ENCODE measurements at regions not wholly inside any gene's neighbourhood (a gene's known extent, or its start where the extent isn't known, plus 50 kb on each side); places are given as distances from the start of the nearest gene placed in this dataset.

DNA sequence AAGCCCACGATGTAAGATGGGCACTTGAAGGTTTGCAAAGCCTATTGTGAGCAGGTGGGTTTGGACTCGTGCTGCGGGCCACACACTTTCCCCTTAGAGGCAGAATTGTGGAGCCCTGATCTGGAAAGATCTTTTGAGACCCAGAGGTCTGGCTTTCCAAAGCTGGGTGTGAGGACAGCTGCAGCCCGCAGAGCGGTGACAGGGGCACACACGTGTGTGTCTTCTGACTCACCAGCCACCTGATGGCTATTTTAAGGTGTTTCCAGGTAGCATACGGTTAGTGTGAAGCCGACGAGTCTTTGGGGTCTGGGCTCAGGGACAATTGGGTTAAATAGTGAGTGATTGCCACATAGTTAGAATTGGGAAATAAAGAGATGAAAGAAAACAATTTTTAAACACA, 108.9 kb upstream of the GSE1 start:
- in situ Hi-C loops (cut with MboI; ENCODE audit: low sequenced_read_pairs in 4 of 4) (no loop called here), intact Hi-C loops (cut with DNase I; ENCODE audit: low total_unique reads) (no loop called here)
- Histone ChIP-seq H3K4me3 (no peak overlapping the region), H3K9me3 (no peaks in the 10 kb centered on the region), H3K4me1 (peaks cover 13 to 20% of the 10 kb centered on the region in 2 donors), H3K36me3 (no peaks in the 10 kb centered on the region), H3K27me3 (no peaks in the 10 kb centered on the region), H3K27ac (peak overlapping the region in 1 of 4 donors; percentile 2)
- DNase-seq (no peak), ATAC-seq (peak in 1 of 2 donors; percentile 45)
- TF ChIP-seq, protein P1, sequence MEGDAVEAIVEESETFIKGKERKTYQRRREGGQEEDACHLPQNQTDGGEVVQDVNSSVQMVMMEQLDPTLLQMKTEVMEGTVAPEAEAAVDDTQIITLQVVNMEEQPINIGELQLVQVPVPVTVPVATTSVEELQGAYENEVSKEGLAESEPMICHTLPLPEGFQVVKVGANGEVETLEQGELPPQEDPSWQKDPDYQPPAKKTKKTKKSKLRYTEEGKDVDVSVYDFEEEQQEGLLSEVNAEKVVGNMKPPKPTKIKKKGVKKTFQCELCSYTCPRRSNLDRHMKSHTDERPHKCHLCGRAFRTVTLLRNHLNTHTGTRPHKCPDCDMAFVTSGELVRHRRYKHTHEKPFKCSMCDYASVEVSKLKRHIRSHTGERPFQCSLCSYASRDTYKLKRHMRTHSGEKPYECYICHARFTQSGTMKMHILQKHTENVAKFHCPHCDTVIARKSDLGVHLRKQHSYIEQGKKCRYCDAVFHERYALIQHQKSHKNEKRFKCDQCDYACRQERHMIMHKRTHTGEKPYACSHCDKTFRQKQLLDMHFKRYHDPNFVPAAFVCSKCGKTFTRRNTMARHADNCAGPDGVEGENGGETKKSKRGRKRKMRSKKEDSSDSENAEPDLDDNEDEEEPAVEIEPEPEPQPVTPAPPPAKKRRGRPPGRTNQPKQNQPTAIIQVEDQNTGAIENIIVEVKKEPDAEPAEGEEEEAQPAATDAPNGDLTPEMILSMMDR (IDR thresholded peaks at IDR 0.05 in 4 of 5, conservative IDR thresholded peaks at IDR 0.05 in 1 of 5) = no peak
- no peak for TF ChIP-seq POLR2A (IDR thresholded peaks at IDR 0.05)

DNA sequence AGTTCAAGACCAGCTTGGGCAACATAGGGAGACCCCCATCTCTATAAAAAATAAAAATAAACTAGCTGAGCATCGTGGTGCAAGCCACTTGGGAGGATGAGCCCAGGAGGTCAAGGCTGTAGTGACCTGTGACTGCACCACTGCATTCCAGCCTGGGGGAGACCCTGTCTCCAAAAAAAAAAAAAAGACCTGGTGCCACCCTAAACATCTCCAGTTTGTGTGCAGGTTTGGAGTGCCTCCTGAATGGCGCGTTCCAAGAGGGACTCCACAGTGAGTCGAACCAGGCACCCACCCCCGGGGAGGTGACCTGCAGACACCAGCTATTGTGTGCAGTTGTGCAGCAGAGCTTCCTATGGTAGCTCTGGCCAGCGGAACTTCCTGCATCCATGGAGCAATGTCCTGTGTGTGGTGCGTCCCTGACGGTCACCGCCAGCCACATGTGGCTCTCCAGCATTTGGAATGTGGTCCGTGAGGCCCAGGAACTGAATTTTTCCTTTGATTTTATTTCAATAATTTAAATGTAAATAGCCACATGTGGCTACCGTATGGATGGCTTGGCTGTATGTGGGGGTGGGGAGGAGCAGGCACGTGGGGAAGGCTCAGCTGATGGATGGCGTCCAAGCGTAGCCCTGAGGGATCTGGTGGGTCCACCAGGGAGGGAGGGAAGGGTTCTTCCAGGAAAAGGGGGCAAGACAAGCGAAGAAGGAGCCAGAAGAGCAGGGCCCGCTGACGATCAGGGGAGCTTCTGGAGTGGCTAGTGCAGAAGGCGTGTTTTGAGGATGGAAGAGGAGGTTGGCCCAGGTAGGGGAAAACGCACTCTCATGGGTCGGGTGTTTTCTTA, 107.1 kb upstream of the GSE1 start:
- Histone ChIP-seq H3K27me3 (no peaks in the 10 kb centered on the region), H3K4me3 (no peak overlapping the region), H3K9me3 (no peaks in the 10 kb centered on the region), H3K36me3 (no peaks in the 10 kb centered on the region), H3K27ac (peak overlapping the region in 2 of 4 donors; percentile 12 to 13), H3K4me1 (peaks cover 13 to 20% of the 10 kb centered on the region in 2 donors)
- intact Hi-C loops (cut with DNase I; ENCODE audit: low total_unique reads) (no loop called here), in situ Hi-C loops (cut with MboI; ENCODE audit: low sequenced_read_pairs in 4 of 4) (no loop called here)
- TF ChIP-seq POLR2A (IDR thresholded peaks at IDR 0.05) = no peak
- TF ChIP-seq, protein P1 (IDR thresholded peaks at IDR 0.05 in 4 of 5, conservative IDR thresholded peaks at IDR 0.05 in 1 of 5) = no peak
- ATAC-seq = no peak
- no peak for DNase-seq

DNA sequence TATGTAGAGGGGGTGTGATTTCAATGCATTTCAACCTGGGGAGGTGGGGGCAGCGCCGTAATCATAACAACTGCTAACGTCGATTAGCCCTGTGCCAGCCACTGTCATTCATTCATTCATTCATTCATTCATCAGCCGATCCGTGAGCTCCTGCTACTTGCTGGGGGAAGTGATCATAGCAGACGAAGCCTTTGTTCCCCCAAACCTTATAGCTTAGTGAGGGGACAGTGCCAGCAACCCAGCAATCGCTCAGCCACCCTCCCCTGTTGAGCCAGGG, 106.5 kb upstream of the GSE1 start:
- Histone ChIP-seq H3K4me3 (no peak overlapping the region), H3K27ac (peak overlapping the region in 1 of 4 donors; percentile 37), H3K4me1 (peaks cover 13 to 20% of the 10 kb centered on the region in 2 donors), H3K27me3 (no peaks in the 10 kb centered on the region), H3K36me3 (no peaks in the 10 kb centered on the region), H3K9me3 (no peaks in the 10 kb centered on the region)
- intact Hi-C loops (cut with DNase I; ENCODE audit: low total_unique reads) (no loop called here), in situ Hi-C loops (cut with MboI; ENCODE audit: low sequenced_read_pairs in 4 of 4) (no loop called here)
- no peak for TF ChIP-seq POLR2A (IDR thresholded peaks at IDR 0.05)
- TF ChIP-seq, protein P1 (IDR thresholded peaks at IDR 0.05 in 4 of 5, conservative IDR thresholded peaks at IDR 0.05 in 1 of 5) = no peak
- DNase-seq (no peak), ATAC-seq (no peak)

DNA sequence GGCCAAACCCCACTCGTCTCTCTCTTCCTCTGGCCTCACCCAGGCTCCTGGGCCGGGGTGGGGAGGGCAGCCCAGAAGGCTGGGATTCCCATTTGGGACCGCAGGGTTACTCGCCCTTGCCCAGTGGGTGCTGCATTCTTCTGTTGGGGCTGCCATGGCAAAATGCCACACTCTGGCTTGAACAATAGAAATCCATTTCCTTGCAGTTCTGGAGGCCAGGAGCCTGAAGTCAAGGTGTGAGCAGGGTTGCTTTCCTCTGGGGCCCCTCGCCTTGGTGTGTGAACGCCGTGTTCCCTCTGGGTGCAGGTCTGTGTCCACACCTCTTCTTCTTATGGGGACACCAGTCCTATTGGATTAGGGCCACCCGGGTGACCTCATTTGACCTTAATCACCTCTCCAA, 105.8 kb upstream of the GSE1 start:
- Histone ChIP-seq H3K4me3 (no peak overlapping the region), H3K4me1 (peaks cover 13 to 20% of the 10 kb centered on the region in 2 donors), H3K27me3 (no peaks in the 10 kb centered on the region), H3K27ac (peak overlapping the region in 3 of 4 donors; percentile 18 to 37 (median 31)), H3K36me3 (no peaks in the 10 kb centered on the region), H3K9me3 (no peaks in the 10 kb centered on the region)
- no peak for DNase-seq
- intact Hi-C loops (cut with DNase I; ENCODE audit: low total_unique reads) = no loop called here
- in situ Hi-C loops (cut with MboI; ENCODE audit: low sequenced_read_pairs in 4 of 4) = no loop called here
- peak in 1 of 2 donors; percentile 20 for ATAC-seq
- TF ChIP-seq POLR2A (IDR thresholded peaks at IDR 0.05) = no peak
- TF ChIP-seq, protein P1 (IDR thresholded peaks at IDR 0.05 in 4 of 5, conservative IDR thresholded peaks at IDR 0.05 in 1 of 5) = no peak
